Panc1 (cell line): ENCODE measurements at regions not wholly inside any gene's neighbourhood (a gene's known extent, or its start where the extent isn't known, plus 50 kb on each side); places are given as distances from the start of the nearest gene placed in this dataset.

Source experiments
- POLR2AphosphoS5 ChIP-seq: IDR thresholded peaks from 2 replicates; pipeline ENCODE4 v1.6.1; 2012; ENCODE audit warnings: mild to moderate bottlenecking, low read depth, low read length, moderate library complexity
- TCF7L2 ChIP-seq: IDR thresholded peaks from 2 replicates; pipeline ENCODE4 v1.6.1; 2011; ENCODE audit warnings: mild to moderate bottlenecking, low read depth, low read length, inconsistent platforms
- TF ChIP-seq, protein P1 (sequence below): fragments of 450-650 bp; IDR thresholded peaks from 2 replicates; pipeline ENCODE4 v1.5.1; 2017; ENCODE audit warnings: mild to moderate bottlenecking
- TF ChIP-seq, protein P2 (sequence below), 2 experiments: IDR thresholded peaks; 2 replicates each; pipeline ENCODE4 v1.6.1; 2011 to 2012; ENCODE audit warnings: low read depth in 2 of 2, control low read depth in 1 of 2, low read length in 1 of 2, mild to moderate bottlenecking in 1 of 2, moderate library complexity in 1 of 2; ENCODE audit not compliant: insufficient read depth in 1 of 2

DNA sequence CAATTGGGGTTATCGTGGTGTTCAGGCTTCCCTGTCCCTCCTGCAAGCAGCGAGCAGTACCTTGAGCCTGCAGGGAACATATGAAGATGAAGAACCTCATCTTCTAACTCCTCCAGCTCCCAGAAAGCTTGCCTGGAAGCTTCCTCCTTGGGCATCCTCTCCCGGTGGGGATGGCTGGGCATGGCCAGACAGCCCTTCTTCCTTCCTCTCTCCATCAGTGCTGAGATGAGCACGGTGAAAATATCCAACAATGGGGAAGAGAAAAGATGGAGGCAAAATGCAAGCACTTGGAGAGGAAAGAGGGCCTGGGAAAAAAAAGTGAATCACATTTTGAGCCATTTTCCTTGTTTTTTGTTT lies 107.7 kb upstream of the FOXA2 start:
- TF ChIP-seq, protein P1, sequence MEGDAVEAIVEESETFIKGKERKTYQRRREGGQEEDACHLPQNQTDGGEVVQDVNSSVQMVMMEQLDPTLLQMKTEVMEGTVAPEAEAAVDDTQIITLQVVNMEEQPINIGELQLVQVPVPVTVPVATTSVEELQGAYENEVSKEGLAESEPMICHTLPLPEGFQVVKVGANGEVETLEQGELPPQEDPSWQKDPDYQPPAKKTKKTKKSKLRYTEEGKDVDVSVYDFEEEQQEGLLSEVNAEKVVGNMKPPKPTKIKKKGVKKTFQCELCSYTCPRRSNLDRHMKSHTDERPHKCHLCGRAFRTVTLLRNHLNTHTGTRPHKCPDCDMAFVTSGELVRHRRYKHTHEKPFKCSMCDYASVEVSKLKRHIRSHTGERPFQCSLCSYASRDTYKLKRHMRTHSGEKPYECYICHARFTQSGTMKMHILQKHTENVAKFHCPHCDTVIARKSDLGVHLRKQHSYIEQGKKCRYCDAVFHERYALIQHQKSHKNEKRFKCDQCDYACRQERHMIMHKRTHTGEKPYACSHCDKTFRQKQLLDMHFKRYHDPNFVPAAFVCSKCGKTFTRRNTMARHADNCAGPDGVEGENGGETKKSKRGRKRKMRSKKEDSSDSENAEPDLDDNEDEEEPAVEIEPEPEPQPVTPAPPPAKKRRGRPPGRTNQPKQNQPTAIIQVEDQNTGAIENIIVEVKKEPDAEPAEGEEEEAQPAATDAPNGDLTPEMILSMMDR = no peak
- TF ChIP-seq, protein P2, sequence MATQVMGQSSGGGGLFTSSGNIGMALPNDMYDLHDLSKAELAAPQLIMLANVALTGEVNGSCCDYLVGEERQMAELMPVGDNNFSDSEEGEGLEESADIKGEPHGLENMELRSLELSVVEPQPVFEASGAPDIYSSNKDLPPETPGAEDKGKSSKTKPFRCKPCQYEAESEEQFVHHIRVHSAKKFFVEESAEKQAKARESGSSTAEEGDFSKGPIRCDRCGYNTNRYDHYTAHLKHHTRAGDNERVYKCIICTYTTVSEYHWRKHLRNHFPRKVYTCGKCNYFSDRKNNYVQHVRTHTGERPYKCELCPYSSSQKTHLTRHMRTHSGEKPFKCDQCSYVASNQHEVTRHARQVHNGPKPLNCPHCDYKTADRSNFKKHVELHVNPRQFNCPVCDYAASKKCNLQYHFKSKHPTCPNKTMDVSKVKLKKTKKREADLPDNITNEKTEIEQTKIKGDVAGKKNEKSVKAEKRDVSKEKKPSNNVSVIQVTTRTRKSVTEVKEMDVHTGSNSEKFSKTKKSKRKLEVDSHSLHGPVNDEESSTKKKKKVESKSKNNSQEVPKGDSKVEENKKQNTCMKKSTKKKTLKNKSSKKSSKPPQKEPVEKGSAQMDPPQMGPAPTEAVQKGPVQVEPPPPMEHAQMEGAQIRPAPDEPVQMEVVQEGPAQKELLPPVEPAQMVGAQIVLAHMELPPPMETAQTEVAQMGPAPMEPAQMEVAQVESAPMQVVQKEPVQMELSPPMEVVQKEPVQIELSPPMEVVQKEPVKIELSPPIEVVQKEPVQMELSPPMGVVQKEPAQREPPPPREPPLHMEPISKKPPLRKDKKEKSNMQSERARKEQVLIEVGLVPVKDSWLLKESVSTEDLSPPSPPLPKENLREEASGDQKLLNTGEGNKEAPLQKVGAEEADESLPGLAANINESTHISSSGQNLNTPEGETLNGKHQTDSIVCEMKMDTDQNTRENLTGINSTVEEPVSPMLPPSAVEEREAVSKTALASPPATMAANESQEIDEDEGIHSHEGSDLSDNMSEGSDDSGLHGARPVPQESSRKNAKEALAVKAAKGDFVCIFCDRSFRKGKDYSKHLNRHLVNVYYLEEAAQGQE (IDR thresholded peaks at IDR 0.05; ENCODE audit: insufficient read depth in 1 of 2, low read depth in 2 of 2, low read length in 1 of 2) = no peak
- no peak for TF ChIP-seq TCF7L2
- TF ChIP-seq POLR2AphosphoS5 = no peak
